H1 (cell line): ENCODE measurements at regions not wholly inside any gene's neighbourhood (a gene's known extent, or its start where the extent isn't known, plus 50 kb on each side); places are given as distances from the start of the nearest gene placed in this dataset.

Experiments used
- CTBP2 ChIP-seq: IDR thresholded peaks from 2 replicates; pipeline ENCODE4 v1.7.0; 2011; ENCODE audit warnings: borderline replicate concordance, mild to moderate bottlenecking, moderate library complexity, mixed read lengths, low read length; ENCODE audit not compliant: insufficient read depth, insufficient read length

- TF ChIP-seq CTBP2 = no peak
Measured at GRCh38 chr16:86872131-86872530, 293.8 kb downstream of the FOXL1 start (continued).
